ENCODE measurements at regions not wholly inside any gene's neighbourhood (a gene's known extent, or its start where the extent isn't known, plus 50 kb on each side); places are given as distances from the start of the nearest gene placed in this dataset.

- Histone ChIP-seq H3K79me2 (ENCODE audit: insufficient read depth, low read length) (no peaks in the 10 kb centered on the region), H3K9me3 (ENCODE audit: insufficient read depth, low read length, severe bottlenecking) (no peaks in the 10 kb centered on the region), H3K36me3 (ENCODE audit: insufficient read depth, low read length) (no peaks in the 10 kb centered on the region), H4K20me1 (ENCODE audit: insufficient read depth, low read length) (no peaks in the 10 kb centered on the region), H3K27me3 (ENCODE audit: insufficient read depth, low read length, poor library complexity) (peaks cover 10% of the 10 kb centered on the region), H2AFZ (ENCODE audit: low read depth, low read length) (no peak overlapping the region), H3K4me3 (ENCODE audit: low read depth in 1 of 2, low read length in 2 of 2) (no peak overlapping the region), H3K4me2 (ENCODE audit: insufficient read depth, low read length) (no peak overlapping the region), H3K9ac (ENCODE audit: low read depth, low read length) (no peak overlapping the region), H3K4me1 (ENCODE audit: insufficient read depth, low read length) (no peaks in the 10 kb centered on the region), H3K27ac (ENCODE audit: low read length) (no peak overlapping the region)
- TF ChIP-seq EZH2 (IDR thresholded peaks at IDR 0.05; ENCODE audit: borderline replicate concordance, low read depth, low read length, severe bottlenecking) (no peak), CTCF (IDR thresholded peaks at IDR 0.05; ENCODE audit: borderline replicate concordance, extremely low read depth, low read length, poor library complexity, severe bottlenecking) (no peak)
- no peak for ATAC-seq (ENCODE audit: insufficient read depth, low read depth)
- no peak for DNase-seq
Observed at GRCh38 chr17:65442250-65442649, 119.2 kb downstream of the AXIN2 start.

GRCh38 chr17:65441053-65441605 lies 120.3 kb downstream of the AXIN2 start:
- H3K27me3 ChIP-seq (ENCODE audit: insufficient read depth, low read length, poor library complexity), result peaks cover 8% of the 10 kb centered on the region
- DNase-seq (no peak), ATAC-seq (ENCODE audit: insufficient read depth, low read depth) (no peak)
- TF ChIP-seq CTCF (IDR thresholded peaks at IDR 0.05; ENCODE audit: borderline replicate concordance, extremely low read depth, low read length, poor library complexity, severe bottlenecking) (no peak), EZH2 (IDR thresholded peaks at IDR 0.05; ENCODE audit: borderline replicate concordance, low read depth, low read length, severe bottlenecking) (no peak)
- H3K36me3 ChIP-seq (ENCODE audit: insufficient read depth, low read length), result no peaks in the 10 kb centered on the region
- no peak overlapping the region for H3K9ac ChIP-seq (ENCODE audit: low read depth, low read length)
- no peak overlapping the region for H3K27ac ChIP-seq (ENCODE audit: low read length)
- no peak overlapping the region for H3K4me2 ChIP-seq (ENCODE audit: insufficient read depth, low read length)
- H3K4me1 ChIP-seq (ENCODE audit: insufficient read depth, low read length), result no peaks in the 10 kb centered on the region
- H3K4me3 ChIP-seq (ENCODE audit: low read depth in 1 of 2, low read length in 2 of 2), result no peak overlapping the region
- H2AFZ ChIP-seq (ENCODE audit: low read depth, low read length), result no peak overlapping the region
- no peaks in the 10 kb centered on the region for H3K9me3 ChIP-seq (ENCODE audit: insufficient read depth, low read length, severe bottlenecking)
- no peaks in the 10 kb centered on the region for H4K20me1 ChIP-seq (ENCODE audit: insufficient read depth, low read length)
- no peaks in the 10 kb centered on the region for H3K79me2 ChIP-seq (ENCODE audit: insufficient read depth, low read length)

GRCh38 chr17:65438708-65439294 lies 122.6 kb downstream of the AXIN2 start:
- Histone ChIP-seq H3K4me2 (ENCODE audit: insufficient read depth, low read length) (no peak overlapping the region), H4K20me1 (ENCODE audit: insufficient read depth, low read length) (no peaks in the 10 kb centered on the region), H3K9ac (ENCODE audit: low read depth, low read length) (no peak overlapping the region), H3K36me3 (ENCODE audit: insufficient read depth, low read length) (no peaks in the 10 kb centered on the region), H3K4me3 (ENCODE audit: low read depth in 1 of 2, low read length in 2 of 2) (no peak overlapping the region), H3K27ac (ENCODE audit: low read length) (no peak overlapping the region), H2AFZ (ENCODE audit: low read depth, low read length) (no peak overlapping the region), H3K79me2 (ENCODE audit: insufficient read depth, low read length) (no peaks in the 10 kb centered on the region), H3K9me3 (ENCODE audit: insufficient read depth, low read length, severe bottlenecking) (no peaks in the 10 kb centered on the region), H3K4me1 (ENCODE audit: insufficient read depth, low read length) (peaks cover 7% of the 10 kb centered on the region), H3K27me3 (ENCODE audit: insufficient read depth, low read length, poor library complexity) (peaks cover 8% of the 10 kb centered on the region)
- TF ChIP-seq CTCF (IDR thresholded peaks at IDR 0.05; ENCODE audit: borderline replicate concordance, extremely low read depth, low read length, poor library complexity, severe bottlenecking), result no peak
- TF ChIP-seq EZH2 (IDR thresholded peaks at IDR 0.05; ENCODE audit: borderline replicate concordance, low read depth, low read length, severe bottlenecking), result no peak
- ATAC-seq (ENCODE audit: insufficient read depth, low read depth) (no peak), DNase-seq (no peak)

Measured in DND-41 (cell line).